Chondrocyte (in vitro differentiated cells): ENCODE measurements at regions not wholly inside any gene's neighbourhood (a gene's known extent, or its start where the extent isn't known, plus 50 kb on each side); places are given as distances from the start of the nearest gene placed in this dataset.

Experiments
- DNase-seq: peaks from one replicate; pipeline ENCODE4 v3.0.0; 2021; ENCODE audit warnings: mixed read lengths, low spot score
- H3K27ac Mint-ChIP-seq: one replicate; pipeline ENCODE4 v1.8.0; 2021; ENCODE audit warnings: mild to moderate bottlenecking, moderate library complexity, mixed read lengths; ENCODE audit not compliant: unreplicated experiment
- H3K27me3 Mint-ChIP-seq: 2 replicates; pipeline ENCODE4 v1.8.0; 2021; ENCODE audit warnings: low read depth, mixed read lengths
- H3K36me3 Mint-ChIP-seq: 2 replicates; pipeline ENCODE4 v1.8.0; 2021; ENCODE audit warnings: low read depth, mixed read lengths
- H3K4me1 Mint-ChIP-seq: 2 replicates; pipeline ENCODE4 v1.8.0; 2021; ENCODE audit warnings: low read depth, mild to moderate bottlenecking, mixed read lengths
- H3K4me3 Mint-ChIP-seq: one replicate; pipeline ENCODE4 v1.8.0; 2021; ENCODE audit warnings: mild to moderate bottlenecking, moderate library complexity, mixed read lengths; ENCODE audit not compliant: unreplicated experiment
- H3K9me3 Mint-ChIP-seq: 2 replicates; pipeline ENCODE4 v1.8.0; 2021; ENCODE audit warnings: low read depth, mixed read lengths
- CTCF ChIP-seq: fragments of 200-600 bp; sonication (generic); IDR thresholded peaks from 2 replicates; pipeline ENCODE4 v1.5.0; 2021; ENCODE audit warnings: antibody characterized with exemption, mild to moderate bottlenecking, moderate library complexity

GRCh38 chr18:38035193-38035592 lies 469.6 kb upstream of the CELF4 start:
- no peak for TF ChIP-seq CTCF
- Mint-ChIP-seq H3K27me3 (peaks cover 5% of the 10 kb centered on the region), H3K27ac (no peak overlapping the region), H3K36me3 (no peaks in the 10 kb centered on the region), H3K4me3 (no peak overlapping the region), H3K4me1 (no peaks in the 10 kb centered on the region), H3K9me3 (no peaks in the 10 kb centered on the region)
- no peak for DNase-seq

GRCh38 chr18:38033282-38033681 lies 467.7 kb upstream of the CELF4 start:
- H3K36me3 Mint-ChIP-seq = no peaks in the 10 kb centered on the region
- H3K27me3 Mint-ChIP-seq = peaks cover 2% of the 10 kb centered on the region
- no peak overlapping the region for H3K27ac Mint-ChIP-seq
- H3K4me3 Mint-ChIP-seq = no peak overlapping the region
- no peaks in the 10 kb centered on the region for H3K9me3 Mint-ChIP-seq
- TF ChIP-seq CTCF = no peak
- no peaks in the 10 kb centered on the region for H3K4me1 Mint-ChIP-seq
- DNase-seq = no peak

- H3K36me3 Mint-ChIP-seq = no peaks in the 10 kb centered on the region
- no peak for TF ChIP-seq CTCF
Observed at GRCh38 chr18:38032516-38032915, 466.9 kb upstream of the CELF4 start.

GRCh38 chr18:38028946-38029345 lies 463.3 kb upstream of the CELF4 start:
- no peak for TF ChIP-seq CTCF
- no peak for DNase-seq
- H3K27ac Mint-ChIP-seq = no peak overlapping the region
- no peaks in the 10 kb centered on the region for H3K36me3 Mint-ChIP-seq
- no peaks in the 10 kb centered on the region for H3K9me3 Mint-ChIP-seq
- H3K27me3 Mint-ChIP-seq = peaks cover 2% of the 10 kb centered on the region
- H3K4me1 Mint-ChIP-seq = peaks cover 12% of the 10 kb centered on the region
- no peak overlapping the region for H3K4me3 Mint-ChIP-seq

More at GRCh38 chr18:38032516-38032915, 466.9 kb upstream of the CELF4 start:
- H3K27me3 Mint-ChIP-seq = peaks cover 2% of the 10 kb centered on the region
- no peak for DNase-seq
- no peak overlapping the region for H3K4me3 Mint-ChIP-seq
- no peak overlapping the region for H3K27ac Mint-ChIP-seq
- no peaks in the 10 kb centered on the region for H3K4me1 Mint-ChIP-seq
- H3K9me3 Mint-ChIP-seq = no peaks in the 10 kb centered on the region

- no peak overlapping the region for H3K4me3 Mint-ChIP-seq
- peaks cover 2% of the 10 kb centered on the region for H3K27me3 Mint-ChIP-seq
- DNase-seq = no peak
- TF ChIP-seq CTCF = no peak
- peaks cover 12% of the 10 kb centered on the region for H3K4me1 Mint-ChIP-seq
- no peaks in the 10 kb centered on the region for H3K9me3 Mint-ChIP-seq
- no peaks in the 10 kb centered on the region for H3K36me3 Mint-ChIP-seq
- H3K27ac Mint-ChIP-seq = no peak overlapping the region
Observed at GRCh38 chr18:38025433-38026038, 459.9 kb upstream of the CELF4 start.
